ENCODE measurements at regions not wholly inside any gene's neighbourhood (a gene's known extent, or its start where the extent isn't known, plus 50 kb on each side); places are given as distances from the start of the nearest gene placed in this dataset.
"Not testable (repeated sequence)": the region's sequence is repeated elsewhere in the genome, so short reads cannot be mapped to it uniquely, and the experiment has no call there.

DNA sequence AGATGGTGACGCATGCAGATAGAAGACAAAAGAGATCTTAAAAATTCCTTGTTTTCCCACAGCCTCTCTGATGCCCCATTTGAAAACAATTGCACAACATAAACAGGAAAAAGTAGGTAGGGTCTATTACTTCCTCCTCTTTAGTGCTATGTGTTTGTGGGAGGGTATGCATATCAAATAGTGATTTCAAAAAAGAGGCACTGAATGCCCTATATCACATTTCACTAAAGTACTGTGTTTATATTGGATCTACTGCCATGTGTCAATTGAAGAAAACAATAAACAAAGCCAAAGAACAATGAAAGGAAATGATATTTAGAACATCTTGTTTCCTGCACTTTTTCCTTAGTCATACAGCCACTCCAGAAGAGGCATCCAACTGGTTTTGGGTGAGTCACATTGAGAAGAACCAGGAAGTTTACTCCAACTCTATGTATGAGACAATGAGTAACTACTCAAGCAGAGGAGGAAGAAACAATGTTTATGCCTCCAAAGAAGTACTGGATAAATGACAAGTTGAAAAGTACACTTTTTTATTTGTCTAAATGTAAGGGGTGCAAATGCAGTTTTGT, 583.6 kb downstream of the FBXO15 start:
- no peak for DNase-seq (ENCODE audit: extremely low read depth in 1 of 2, low read depth in 1 of 2)

DNA sequence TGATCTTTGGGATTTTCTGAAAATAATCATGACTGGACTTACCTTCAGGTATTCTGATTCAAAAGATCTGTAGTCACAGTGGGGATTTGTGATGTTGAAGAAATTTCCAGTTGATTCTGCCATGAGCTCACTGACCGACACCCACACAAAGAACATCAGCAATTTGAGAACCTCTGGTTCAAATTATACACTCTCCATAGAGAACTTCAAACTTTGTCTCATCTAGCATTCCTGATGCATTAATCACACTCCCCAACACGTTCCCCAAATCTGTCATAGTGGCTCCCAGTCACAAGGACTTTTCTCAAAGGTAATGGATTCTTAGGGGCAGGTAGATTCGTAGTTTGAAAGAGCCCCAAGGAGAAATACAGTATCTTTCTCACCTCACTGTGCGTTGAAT, 584.3 kb downstream of the FBXO15 start:
- DNase-seq (ENCODE audit: extremely low read depth in 1 of 2, low read depth in 1 of 2), result no peak

DNA sequence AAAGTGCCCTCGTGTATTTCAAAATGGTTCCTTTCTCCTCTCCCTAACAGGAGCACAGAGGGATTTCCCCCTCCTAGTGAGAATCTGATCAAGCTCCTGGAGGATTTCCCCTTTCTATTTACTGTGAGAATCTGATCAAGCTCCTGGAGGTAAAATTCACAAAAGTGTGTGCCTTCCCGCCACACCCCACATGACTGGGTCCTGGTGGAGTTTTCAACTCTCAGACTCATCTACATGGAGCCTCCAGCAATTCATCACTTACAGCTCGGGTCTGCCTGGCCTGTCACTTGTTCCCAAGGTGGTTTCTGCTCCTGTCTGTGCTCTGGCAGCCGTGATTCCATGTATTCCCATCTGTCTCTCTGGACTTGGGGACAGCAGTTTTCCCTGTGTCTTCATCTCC, 590.7 kb downstream of the FBXO15 start:
- DNase-seq (ENCODE audit: extremely low read depth in 1 of 2, low read depth in 1 of 2), result no peak

DNA sequence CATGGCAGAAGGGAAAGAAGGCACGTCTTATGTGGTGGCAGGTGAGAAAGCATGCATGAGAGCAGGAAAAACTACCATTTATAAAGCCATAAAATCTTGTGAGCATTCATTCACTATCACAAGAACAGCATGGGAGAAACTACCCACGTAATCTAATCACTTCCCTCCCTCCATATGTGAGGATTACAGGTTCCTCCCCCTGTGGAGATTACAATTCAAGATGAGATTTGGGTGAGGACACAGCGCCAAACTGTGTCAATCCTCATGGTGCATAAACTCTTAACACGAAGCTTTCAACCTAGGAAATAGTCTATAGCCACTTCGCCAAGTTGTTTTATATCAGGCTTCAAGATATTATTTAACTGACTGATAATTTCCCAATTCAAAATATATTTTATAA, 595.5 kb downstream of the FBXO15 start:
- DNase-seq (ENCODE audit: extremely low read depth in 1 of 2, low read depth in 1 of 2), result no peak

DNA sequence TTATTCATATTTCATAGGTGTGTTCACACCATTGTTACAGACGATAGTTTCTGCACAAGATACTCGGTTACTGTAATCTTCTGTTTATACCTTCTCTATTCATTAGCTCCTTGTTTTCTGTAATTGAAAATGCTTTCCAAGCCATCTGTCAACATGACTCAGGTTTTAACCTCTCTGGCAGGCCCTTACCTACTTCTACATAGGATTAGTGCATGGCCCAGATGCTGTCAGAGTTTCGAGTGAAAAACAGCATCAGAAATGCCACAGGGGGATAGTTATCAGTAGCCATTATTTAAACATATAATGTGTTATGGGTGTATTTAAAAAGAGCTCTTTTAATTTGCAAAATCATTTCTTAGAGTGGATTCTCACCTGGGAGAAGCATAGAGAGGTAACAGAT, 596.4 kb downstream of the FBXO15 start:
- DNase-seq (ENCODE audit: extremely low read depth in 1 of 2, low read depth in 1 of 2), result no peak

DNA sequence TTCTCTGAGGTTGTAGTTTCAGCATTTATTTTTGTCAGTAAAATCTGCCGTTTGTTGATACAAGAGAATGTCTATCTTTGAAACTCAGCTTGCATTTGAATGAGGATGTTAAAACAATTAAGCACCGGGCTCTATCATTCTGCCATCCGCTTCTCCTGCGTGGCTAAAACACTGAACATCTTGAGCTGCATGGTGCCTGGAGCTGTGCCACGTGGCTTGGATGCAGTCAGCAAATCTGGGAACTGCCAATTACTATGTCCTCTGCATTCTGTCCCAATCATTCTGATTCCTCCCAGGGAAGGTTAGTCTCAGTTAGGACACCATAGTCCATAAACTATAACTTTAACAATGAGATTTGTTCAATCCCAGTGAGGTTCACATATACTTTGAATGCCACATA, 598.4 kb downstream of the FBXO15 start:
- DNase-seq (ENCODE audit: extremely low read depth in 1 of 2, low read depth in 1 of 2), result no peak

GRCh38 chr18:73545472-73545871, 602.2 kb downstream of the FBXO15 start:
- no peak for DNase-seq (ENCODE audit: extremely low read depth in 1 of 2, low read depth in 1 of 2)

- DNase-seq (ENCODE audit: extremely low read depth in 1 of 2, low read depth in 1 of 2), result no peak
Measured at GRCh38 chr18:73544617-73545016, 603.0 kb downstream of the FBXO15 start.

DNA sequence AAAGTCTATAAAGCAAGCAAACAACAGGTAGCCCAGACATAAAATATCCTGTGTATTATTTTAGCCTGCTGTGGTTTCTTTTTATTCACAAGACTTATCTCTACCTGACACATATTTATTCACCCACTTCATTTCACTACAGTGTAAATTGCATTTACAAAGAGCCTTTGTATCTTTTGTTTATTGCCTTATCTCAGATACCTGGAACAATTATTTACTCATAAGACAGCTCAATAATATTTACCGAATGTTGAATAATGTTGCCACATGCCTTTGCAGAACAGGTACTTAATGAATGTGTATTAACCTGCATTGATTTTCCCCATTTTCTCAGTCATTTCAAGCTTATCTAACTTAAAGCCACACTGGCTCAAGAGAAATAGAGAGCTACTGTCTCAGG, 603.6 kb downstream of the FBXO15 start:
- DNase-seq (ENCODE audit: extremely low read depth in 1 of 2, low read depth in 1 of 2), result no peak

- no peak for DNase-seq (ENCODE audit: extremely low read depth in 1 of 2, low read depth in 1 of 2)
Measured at GRCh38 chr18:73535990-73536389, 611.6 kb downstream of the FBXO15 start.

DNA sequence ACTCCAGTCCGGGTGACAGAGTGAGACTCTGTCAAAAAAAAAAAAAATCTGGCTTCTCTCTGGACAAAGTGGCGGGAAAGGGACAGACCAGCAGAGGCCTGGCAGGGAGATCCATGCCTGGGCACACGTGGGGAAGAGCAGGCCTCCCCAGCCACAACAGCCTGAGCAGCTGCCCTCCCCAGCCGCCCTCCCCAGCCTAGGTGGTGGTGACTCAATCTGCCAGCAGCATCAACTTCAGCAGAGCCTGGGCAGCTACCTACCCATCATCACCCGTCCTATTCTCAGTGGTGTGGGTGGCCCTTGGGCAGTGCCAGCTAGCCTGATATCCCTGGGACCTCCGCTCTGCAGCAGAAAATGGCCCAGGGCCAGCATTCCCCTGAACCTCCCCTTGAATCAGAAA, 612.4 kb downstream of the FBXO15 start:
- no peak for DNase-seq (ENCODE audit: extremely low read depth in 1 of 2, low read depth in 1 of 2)

GRCh38 chr18:73531601-73532000, 616.0 kb downstream of the FBXO15 start:
- DNase-seq (ENCODE audit: extremely low read depth in 1 of 2, low read depth in 1 of 2), result no peak

- no peak for DNase-seq (ENCODE audit: extremely low read depth in 1 of 2, low read depth in 1 of 2)
Measured at GRCh38 chr18:73528066-73528465, 619.6 kb downstream of the FBXO15 start.

DNA sequence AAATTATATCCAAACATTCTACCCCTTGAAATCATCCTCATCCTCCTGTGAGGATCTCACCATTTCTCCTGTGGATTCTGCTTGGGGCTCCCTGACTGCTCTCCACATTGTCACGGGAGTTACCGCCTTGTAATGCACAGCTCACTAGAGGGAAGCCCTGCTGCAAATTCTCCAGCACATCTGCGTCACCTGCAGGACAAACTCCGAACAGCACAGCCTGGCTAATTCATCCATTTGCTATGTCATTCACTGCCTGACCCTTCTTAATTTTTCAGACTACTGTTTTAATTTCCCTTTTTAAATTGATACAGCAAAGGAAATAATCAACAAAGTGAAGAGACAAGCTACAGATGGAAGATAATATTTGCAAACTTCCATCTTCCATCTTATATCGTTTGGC, 627.4 kb downstream of the FBXO15 start:
- DNase-seq (ENCODE audit: extremely low read depth in 1 of 2, low read depth in 1 of 2), result no peak

- not testable (repeated sequence) for DNase-seq (ENCODE audit: extremely low read depth in 1 of 2, low read depth in 1 of 2)
Measured at GRCh38 chr18:73516056-73516455, 631.6 kb downstream of the FBXO15 start.

DNA sequence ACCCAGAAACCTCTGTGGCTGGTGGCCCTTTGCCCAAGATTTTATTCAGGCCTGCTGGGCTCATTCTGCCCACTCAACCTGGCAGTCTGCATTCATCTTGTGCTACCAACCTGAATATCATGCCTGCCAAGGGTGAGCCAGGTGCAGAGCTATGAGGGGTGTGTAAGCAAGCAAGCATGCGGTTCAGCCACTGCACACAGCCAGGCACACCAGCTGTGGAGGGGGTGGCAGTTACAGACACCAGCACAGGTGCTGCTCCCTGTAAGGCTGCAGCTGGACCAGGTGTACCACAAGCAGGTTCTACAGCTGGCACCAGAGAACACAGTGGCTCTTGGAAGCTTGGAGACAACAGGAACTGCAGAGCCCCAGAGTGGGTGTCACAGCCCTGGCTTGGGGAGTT, 633.2 kb downstream of the FBXO15 start:
- DNase-seq (ENCODE audit: extremely low read depth in 1 of 2, low read depth in 1 of 2), result no peak

- no peak for DNase-seq (ENCODE audit: extremely low read depth in 1 of 2, low read depth in 1 of 2)
Measured at GRCh38 chr18:73511771-73512503, 635.7 kb downstream of the FBXO15 start.

DNA sequence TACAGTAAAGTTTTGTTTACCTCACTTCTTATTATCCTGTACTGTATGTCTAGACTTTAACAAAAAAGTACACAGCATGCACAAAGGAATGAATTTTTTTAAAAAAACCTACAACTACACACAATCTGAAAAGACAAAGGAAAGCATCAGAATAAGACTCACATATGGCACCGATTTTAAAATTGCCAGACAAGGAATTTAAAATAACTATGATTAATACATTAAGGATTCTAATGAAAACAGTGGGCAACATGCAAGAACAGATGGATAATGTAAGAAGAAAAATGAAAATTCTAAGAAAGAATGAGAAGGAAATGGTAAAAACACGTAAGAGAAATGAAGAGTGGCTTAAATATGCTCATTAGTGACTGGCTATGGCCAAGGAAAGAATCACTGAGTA, 638.2 kb downstream of the FBXO15 start:
- DNase-seq (ENCODE audit: extremely low read depth in 1 of 2, low read depth in 1 of 2), result no peak

GRCh38 chr18:73503326-73503725, 635.5 kb upstream of the NETO1 start:
- no peak for DNase-seq (ENCODE audit: extremely low read depth in 1 of 2, low read depth in 1 of 2)

GRCh38 chr18:73487966-73488365, 620.2 kb upstream of the NETO1 start:
- no peak for DNase-seq (ENCODE audit: extremely low read depth in 1 of 2, low read depth in 1 of 2)

DNA sequence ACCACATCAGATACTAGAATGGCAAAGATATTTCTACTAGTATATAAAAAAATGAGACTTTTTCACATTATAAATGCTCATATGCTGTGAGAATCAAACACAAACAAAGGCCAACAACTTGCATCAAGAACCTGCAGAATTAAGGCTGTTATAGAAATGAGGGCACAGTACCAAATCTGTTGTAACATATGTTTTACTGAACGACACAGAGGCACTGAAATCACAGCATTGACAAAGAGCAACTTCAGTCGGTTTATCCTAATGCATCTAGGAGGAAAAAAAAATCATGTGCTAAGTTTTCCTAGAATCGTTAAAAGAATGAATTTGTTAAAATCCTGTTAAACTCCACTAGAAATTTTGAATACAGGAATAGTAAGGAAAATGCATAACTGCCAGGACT, 617.4 kb upstream of the NETO1 start:
- DNase-seq (ENCODE audit: extremely low read depth in 1 of 2, low read depth in 1 of 2), result no peak

DNA sequence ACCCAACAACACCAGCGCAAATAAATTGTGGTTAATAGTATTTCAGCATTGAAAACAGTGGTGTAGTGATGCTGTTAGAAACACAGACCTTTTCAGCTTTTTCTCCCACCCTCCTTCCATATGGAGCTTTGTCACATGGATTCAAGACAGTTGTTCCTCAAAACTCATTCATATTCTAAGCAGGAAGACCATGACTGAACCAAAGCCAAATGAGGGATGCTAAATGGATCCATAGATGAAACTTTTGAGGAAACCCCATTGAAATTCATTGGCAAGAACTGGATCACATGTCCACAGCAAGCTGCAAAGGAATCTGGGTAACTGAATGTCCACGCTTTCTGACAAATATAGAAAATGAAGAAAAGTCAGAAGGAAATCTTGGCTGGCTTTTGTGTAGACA, 615.1 kb upstream of the NETO1 start:
- DNase-seq (ENCODE audit: extremely low read depth in 1 of 2, low read depth in 1 of 2), result no peak

- no peak for DNase-seq (ENCODE audit: extremely low read depth in 1 of 2, low read depth in 1 of 2)
Measured at GRCh38 chr18:73479477-73479876, 611.7 kb upstream of the NETO1 start.

All from stimulated activated CD8-positive, alpha-beta memory T cell treated with anti-CD3 and anti-CD28 coated beads, Interleukin-7, amount 100 ng/mL, for 48 hours (primary cell).